DOHH2 (cell line): ENCODE measurements at regions not wholly inside any gene's neighbourhood (a gene's known extent, or its start where the extent isn't known, plus 50 kb on each side); places are given as distances from the start of the nearest gene placed in this dataset.

Source experiments
- EZH2phosphoT487 ChIP-seq: fragments of 200-600 bp; sonication (generic); IDR thresholded peaks from 2 replicates; pipeline ENCODE4 v1.6.1; 2017; ENCODE audit warnings: borderline replicate concordance, mild to moderate bottlenecking, antibody characterized with exemption, low read length, moderate library complexity, mixed read lengths
- TF ChIP-seq, protein P1 (sequence below): fragments of 200-600 bp; sonication (generic); IDR thresholded peaks from one replicate; pipeline ENCODE4 v1.5.1; 2014; ENCODE audit warnings: antibody characterized with exemption, mild to moderate bottlenecking, low read depth, low read length; ENCODE audit not compliant: poor library complexity, severe bottlenecking

DNA sequence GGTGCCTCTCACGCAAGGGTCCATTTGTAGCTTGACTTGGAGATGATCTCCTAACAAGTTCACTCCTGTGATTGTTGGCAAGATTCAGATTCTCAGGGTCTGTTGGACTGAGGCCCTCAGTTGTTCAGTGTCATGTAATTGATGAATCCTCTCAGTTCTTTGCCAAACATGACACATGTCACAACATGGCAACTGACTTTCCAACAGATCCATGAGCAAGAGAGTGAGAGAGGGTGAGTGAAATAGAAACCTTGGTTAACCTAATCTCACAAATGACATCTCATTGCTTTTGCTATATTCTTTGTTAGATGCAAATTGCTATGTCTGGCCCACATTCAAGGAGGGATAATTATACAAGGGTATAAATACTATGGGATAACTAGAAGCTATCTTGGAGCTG lies 231.0 kb upstream of the PCDH10 start:
- no peak for TF ChIP-seq EZH2phosphoT487
- TF ChIP-seq, protein P1, sequence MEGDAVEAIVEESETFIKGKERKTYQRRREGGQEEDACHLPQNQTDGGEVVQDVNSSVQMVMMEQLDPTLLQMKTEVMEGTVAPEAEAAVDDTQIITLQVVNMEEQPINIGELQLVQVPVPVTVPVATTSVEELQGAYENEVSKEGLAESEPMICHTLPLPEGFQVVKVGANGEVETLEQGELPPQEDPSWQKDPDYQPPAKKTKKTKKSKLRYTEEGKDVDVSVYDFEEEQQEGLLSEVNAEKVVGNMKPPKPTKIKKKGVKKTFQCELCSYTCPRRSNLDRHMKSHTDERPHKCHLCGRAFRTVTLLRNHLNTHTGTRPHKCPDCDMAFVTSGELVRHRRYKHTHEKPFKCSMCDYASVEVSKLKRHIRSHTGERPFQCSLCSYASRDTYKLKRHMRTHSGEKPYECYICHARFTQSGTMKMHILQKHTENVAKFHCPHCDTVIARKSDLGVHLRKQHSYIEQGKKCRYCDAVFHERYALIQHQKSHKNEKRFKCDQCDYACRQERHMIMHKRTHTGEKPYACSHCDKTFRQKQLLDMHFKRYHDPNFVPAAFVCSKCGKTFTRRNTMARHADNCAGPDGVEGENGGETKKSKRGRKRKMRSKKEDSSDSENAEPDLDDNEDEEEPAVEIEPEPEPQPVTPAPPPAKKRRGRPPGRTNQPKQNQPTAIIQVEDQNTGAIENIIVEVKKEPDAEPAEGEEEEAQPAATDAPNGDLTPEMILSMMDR: no peak
